Spleen (tissue), 11 donors: ENCODE measurements at regions not wholly inside any gene's neighbourhood (a gene's known extent, or its start where the extent isn't known, plus 50 kb on each side); places are given as distances from the start of the nearest gene placed in this dataset.

Source experiments
- DNase-seq: peaks from one replicate; pipeline ENCODE4 v3.0.0-alpha.2; 2020
- H3K27ac ChIP-seq, 8 donors: fragments of 200-600 bp; sonication (generic) in 7 of 8; 1 replicate in 4 of 8; 2 replicates in 4 of 8; pipeline versions ENCODE4 v1.5.0 to v1.8.0; 2016 to 2021; ENCODE audit warnings: inconsistent platforms in 4 of 8, mild to moderate bottlenecking in 4 of 8, moderate library complexity in 1 of 8
- H3K27me3 ChIP-seq, 7 donors: fragments of 200-600 bp; sonication (generic) in 6 of 7; replicated peaks in 1 of 7; 1 replicate in 4 of 7; 2 replicates in 3 of 7; pipeline versions ENCODE4 v1.5.0 to v1.8.0; 2016 to 2021; ENCODE audit warnings: inconsistent platforms in 3 of 7, mild to moderate bottlenecking in 1 of 7
- H3K36me3 ChIP-seq, 6 donors: fragments of 200-600 bp; sonication (generic) in 5 of 6; 1 replicate in 4 of 6; 2 replicates in 2 of 6; pipeline versions ENCODE4 v1.5.0 to v1.8.0; 2016 to 2021; ENCODE audit warnings: inconsistent platforms in 2 of 6
- H3K4me1 ChIP-seq, 6 donors: fragments of 200-600 bp; sonication (generic) in 5 of 6; 1 replicate in 3 of 6; 2 replicates in 3 of 6; pipeline versions ENCODE4 v1.5.0 to v1.8.0; 2016 to 2021; ENCODE audit warnings: inconsistent platforms in 3 of 6
- H3K4me3 ChIP-seq, 8 donors: fragments of 200-600 bp; sonication (generic) in 7 of 8; 1 replicate in 4 of 8; 2 replicates in 4 of 8; pipeline versions ENCODE4 v1.5.0 to v1.8.0; 2016 to 2021; ENCODE audit warnings: inconsistent platforms in 4 of 8, mild to moderate bottlenecking in 4 of 8, moderate library complexity in 2 of 8
- H3K9me3 ChIP-seq, 8 donors: fragments of 200-600 bp; sonication (generic) in 7 of 8; 1 replicate in 4 of 8; 2 replicates in 4 of 8; pipeline versions ENCODE4 v1.5.0 to v1.8.0; 2016 to 2021; ENCODE audit warnings: inconsistent platforms in 4 of 8
- CTCF ChIP-seq, 11 experiments: fragments of 200-600 bp in 7 of 11; fragments of 450-650 bp in 4 of 11; sonication (generic) in 4 of 11; IDR thresholded peaks in 8 of 11; conservative IDR thresholded peaks in 3 of 11; 1 replicate in 7 of 11; 2 replicates in 4 of 11; pipeline versions ENCODE4 v1.4.0 to v1.8.0; 2016 to 2021; ENCODE audit warnings: antibody characterized with exemption in 11 of 11, inconsistent platforms in 4 of 11, mild to moderate bottlenecking in 1 of 11
- POLR2A ChIP-seq, 3 donors: fragments of 450-650 bp; IDR thresholded peaks; one replicate each; pipeline ENCODE4 v1.5.1; 2017; ENCODE audit warnings: antibody characterized with exemption in 3 of 3, mild to moderate bottlenecking in 1 of 3
- POLR2AphosphoS5 ChIP-seq, 3 donors: sonication (generic); formaldehyde crosslinking; IDR thresholded peaks; one replicate each; pipeline ENCODE4 v1.5.1; 2017; ENCODE audit warnings: antibody characterized with exemption in 3 of 3
- WGBS, 5 donors: extraction: QIAGEN DNeasy Blood & Tissue Kit in 3 of 5; methylation state at CpG; one replicate each; pipeline versions ENCODE4 v1.1.5 to v1.1.7; 2013 to 2018; 5-methylcytosine and 5-hydroxymethylcytosine counted together
- intact Hi-C: fragments of 100-400 bp; cut with DNase I; formaldehyde crosslinking; loops from one replicate; pipeline ENCODE4 v1.15.0; 2023; ENCODE audit warnings: low total_unique reads
- donor health status: healthy with polysubstance abuse.
- donor health status: DM: no; HTN: no; CAD: no; lungs with moderate emphysema.
- donor health status: DM: no; HTN: no; CAD: no.
- donor health status: Bipolar disorder and iron deficiency.
- donor health status: healthy.
- donor health status: DM: no; HTN: no; CAD: no.
- donor health status: DM: yes; HTN: yes; CAD: no.

- Histone ChIP-seq H3K27ac (no peak overlapping the region), H3K9me3 (no peaks in the 10 kb centered on the region), H3K4me1 (peaks cover 0 to 4% (median 0%) of the 10 kb centered on the region in 6 donors), H3K27me3 (no peaks in the 10 kb centered on the region), H3K36me3 (no peaks in the 10 kb centered on the region), H3K4me3 (no peak overlapping the region)
- WGBS, 5 donors = 86 to 88% (median 86%) methylated on average over 4 of the region's 4 CpGs
- no peak for DNase-seq
- intact Hi-C loops = no loop called here
- TF ChIP-seq POLR2AphosphoS5 (IDR thresholded peaks at IDR 0.05) (no peak), CTCF (IDR thresholded peaks at IDR 0.05 in 8 of 11, conservative IDR thresholded peaks at IDR 0.05 in 3 of 11) (no peak), POLR2A (IDR thresholded peaks at IDR 0.05) (no peak)
Observed at GRCh38 chr1:201764166-201764565, 64.8 kb upstream of the IPO9 start.

DNA sequence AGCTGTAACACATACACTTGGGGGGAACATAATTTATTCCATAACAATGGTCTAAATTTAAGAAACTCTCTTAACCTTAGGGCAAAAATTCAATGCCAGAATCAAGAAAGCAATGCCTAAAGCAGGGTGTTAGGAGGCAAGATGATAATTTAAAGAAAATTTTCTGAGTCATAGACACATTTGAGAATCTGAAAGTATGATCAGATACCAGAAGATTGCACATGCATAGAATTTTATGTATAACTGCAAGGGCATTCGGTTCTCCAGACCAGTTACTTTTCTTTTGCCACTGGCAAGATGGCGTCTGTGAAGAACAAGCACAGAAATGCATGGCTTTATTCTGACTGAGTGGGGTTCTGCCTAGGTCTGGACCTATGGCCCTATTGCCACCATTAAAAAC is 64.4 kb upstream of the IPO9 start:
- Histone ChIP-seq H3K4me3 (no peak overlapping the region), H3K27me3 (no peaks in the 10 kb centered on the region), H3K4me1 (peaks cover 0 to 4% (median 0%) of the 10 kb centered on the region in 6 donors), H3K9me3 (no peaks in the 10 kb centered on the region), H3K36me3 (no peaks in the 10 kb centered on the region), H3K27ac (no peak overlapping the region)
- DNase-seq = no peak
- 84 to 95% (median 91%) methylated on average over 2 of the region's 2 CpGs for WGBS, 5 donors
- TF ChIP-seq POLR2AphosphoS5 (IDR thresholded peaks at IDR 0.05) = no peak
- TF ChIP-seq CTCF (IDR thresholded peaks at IDR 0.05 in 8 of 11, conservative IDR thresholded peaks at IDR 0.05 in 3 of 11) = no peak
- TF ChIP-seq POLR2A (IDR thresholded peaks at IDR 0.05) = no peak
- intact Hi-C loops = no loop called here

- no peak for DNase-seq
- no peak for TF ChIP-seq POLR2A (IDR thresholded peaks at IDR 0.05)
- no peak for TF ChIP-seq CTCF (IDR thresholded peaks at IDR 0.05 in 8 of 11, conservative IDR thresholded peaks at IDR 0.05 in 3 of 11)
- peak in 1 of 3 donors; percentile 55 for TF ChIP-seq POLR2AphosphoS5 (IDR thresholded peaks at IDR 0.05)
- peak overlapping the region in 3 of 8 donors; percentile 2 to 22 (median 9) for H3K27ac ChIP-seq
- no peaks in the 10 kb centered on the region for H3K36me3 ChIP-seq
- intact Hi-C loops = no loop called here
- H3K4me3 ChIP-seq = no peak overlapping the region
- WGBS, 5 donors = 71 to 86% (median 75%) methylated on average over 7 of the region's 7 CpGs
- peaks cover 0 to 15% (median 8%) of the 10 kb centered on the region in 8 donors for H3K9me3 ChIP-seq
- no peaks in the 10 kb centered on the region for H3K27me3 ChIP-seq
- H3K4me1 ChIP-seq = peaks cover 0 to 4% (median 0%) of the 10 kb centered on the region in 6 donors
Observed at GRCh38 chr1:201766131-201766866, 62.7 kb upstream of the IPO9 start.

- 89 to 95% (median 91%) methylated on average over 6 of the region's 6 CpGs for WGBS, 5 donors
- Histone ChIP-seq H3K4me3 (no peak overlapping the region), H3K9me3 (peaks cover 0 to 26% (median 18%) of the 10 kb centered on the region in 8 donors), H3K36me3 (no peaks in the 10 kb centered on the region), H3K4me1 (peaks cover 0 to 4% (median 0%) of the 10 kb centered on the region in 6 donors), H3K27me3 (no peaks in the 10 kb centered on the region), H3K27ac (no peak overlapping the region)
- TF ChIP-seq POLR2A (IDR thresholded peaks at IDR 0.05) (no peak), POLR2AphosphoS5 (IDR thresholded peaks at IDR 0.05) (no peak), CTCF (IDR thresholded peaks at IDR 0.05 in 8 of 11, conservative IDR thresholded peaks at IDR 0.05 in 3 of 11) (no peak)
- intact Hi-C loops = no loop called here
- DNase-seq = no peak
Observed at GRCh38 chr1:201767339-201767738, 61.6 kb upstream of the IPO9 start.
